CD4-positive, alpha-beta T cell (primary cell): ENCODE measurements at regions not wholly inside any gene's neighbourhood (a gene's known extent, or its start where the extent isn't known, plus 50 kb on each side); places are given as distances from the start of the nearest gene placed in this dataset.

Experiments
- ATAC-seq: fragments of 200-7000 bp; cut with Tn5 transposase; one replicate; pipeline ENCODE4 v1.10.0; 2022; ENCODE audit warnings: mild to moderate bottlenecking; ENCODE audit not compliant: poor library complexity
- CTCF ChIA-PET: fragments of 350-600 bp; sonication (Branson Sonifier 250); formaldehyde crosslinking; loops from one replicate; lab custom pipeline; 2021; ENCODE audit warnings: antibody characterized with exemption, inconsistent platforms; lab: Charles Lee
- POLR2A ChIA-PET: fragments of 350-600 bp; sonication (Branson Sonifier 250); formaldehyde crosslinking; loops from one replicate; lab custom pipeline; 2021; ENCODE audit warnings: antibody characterized with exemption, inconsistent platforms; lab: Charles Lee
- DNase-seq, 14 experiments: peaks; one replicate each; pipeline ENCODE4 v3.0.0-alpha.2; 2013 to 2020; ENCODE audit warnings: mixed read lengths in 2 of 14
- H3K27ac ChIP-seq, 2 donors: one replicate each; pipeline versions ENCODE4 v1.5.1 to v1.7.0; 2013; ENCODE audit warnings: low read length in 2 of 2, low read depth in 1 of 2, mild to moderate bottlenecking in 1 of 2
- H3K27me3 ChIP-seq, 2 experiments: 1 replicate in 1 of 2; 2 replicates in 1 of 2; pipeline versions ENCODE4 v1.6.1 to v1.7.0; 2013; ENCODE audit warnings: low read length in 2 of 2, control low read depth in 1 of 2, mild to moderate bottlenecking in 1 of 2, moderate library complexity in 1 of 2; ENCODE audit not compliant: insufficient read depth in 2 of 2, control insufficient read depth in 1 of 2
- H3K36me3 ChIP-seq: one replicate; pipeline ENCODE4 v1.6.1; 2013; ENCODE audit warnings: low read length, control low read depth; ENCODE audit not compliant: insufficient read depth
- H3K4me1 ChIP-seq: one replicate; pipeline ENCODE4 v1.6.1; 2013; ENCODE audit warnings: low read length, control low read depth; ENCODE audit not compliant: insufficient read depth
- H3K4me3 ChIP-seq: one replicate; pipeline ENCODE4 v1.5.1; 2013; ENCODE audit warnings: mild to moderate bottlenecking, low read length, moderate library complexity
- H3K9me3 ChIP-seq, 2 experiments: 1 replicate in 1 of 2; 2 replicates in 1 of 2; pipeline versions ENCODE4 v1.6.1 to v1.7.0; 2013; ENCODE audit warnings: low read length in 2 of 2, mild to moderate bottlenecking in 2 of 2, control low read depth in 1 of 2, moderate library complexity in 1 of 2; ENCODE audit not compliant: control insufficient read depth in 1 of 2, insufficient read depth in 1 of 2
- H3K27ac Mint-ChIP-seq: one replicate; pipeline ENCODE4 v1.8.0; 2020; ENCODE audit warnings: mixed read lengths
- H3K27me3 Mint-ChIP-seq: one replicate; pipeline ENCODE4 v1.8.0; 2021; ENCODE audit warnings: mixed read lengths
- H3K36me3 Mint-ChIP-seq: one replicate; pipeline ENCODE4 v1.8.0; 2021; ENCODE audit warnings: low read depth, mixed read lengths
- H3K4me1 Mint-ChIP-seq: one replicate; pipeline ENCODE4 v1.8.0; 2021; ENCODE audit warnings: low read depth, mixed read lengths
- H3K4me3 Mint-ChIP-seq: one replicate; pipeline ENCODE4 v1.8.0; 2020; ENCODE audit warnings: mild to moderate bottlenecking, mixed read lengths
- H3K9me3 Mint-ChIP-seq: one replicate; pipeline ENCODE4 v1.8.0; 2020; ENCODE audit warnings: mixed read lengths
- intact Hi-C, 2 experiments: fragments of 100-400 bp; cut with DNase I in 1 of 2; cut with micrococcal nuclease in 1 of 2; formaldehyde crosslinking; loops; one replicate each; pipeline versions ENCODE4 v1.15.1 to v1.9.0; 2023 to 2025; cut with DNase I, micrococcal nuclease
- TF ChIP-seq, protein P1 (sequence below): fragments of 200-600 bp; IDR thresholded peaks from one replicate; pipeline ENCODE4 v1.8.0; 2022; ENCODE audit warnings: antibody characterized with exemption, mild to moderate bottlenecking

DNA sequence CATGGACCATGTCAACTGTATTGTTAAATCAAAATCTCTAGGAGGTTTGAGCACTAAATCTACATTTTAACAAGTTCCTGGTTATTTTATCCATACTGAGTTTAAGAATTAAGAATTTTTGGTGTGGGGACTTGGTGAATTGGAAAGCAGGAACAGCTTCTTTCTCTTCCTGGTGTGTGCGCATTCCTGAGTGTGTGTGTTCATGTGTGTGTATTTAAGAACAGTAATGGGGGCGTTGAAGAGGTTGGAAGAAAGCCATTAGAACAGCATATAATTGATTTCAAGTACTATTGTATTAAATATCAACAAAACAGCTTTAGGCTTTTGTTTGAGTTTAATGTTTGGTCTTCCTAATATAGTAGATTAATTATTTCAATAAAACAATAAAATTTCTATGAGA is 801.3 kb upstream of the ID2 start:
- POLR2A ChIA-PET, result interaction anchor here (1.1 kb wide), 1 partner anchor 11 kb away, joined by 5 read pairs; no protein-coding TSS in a partner anchor
- Mint-ChIP-seq H3K9me3 (no peaks in the 10 kb centered on the region), H3K27me3 (no peaks in the 10 kb centered on the region), H3K4me3 (no peak overlapping the region), H3K27ac (no peak overlapping the region), H3K36me3 (no peaks in the 10 kb centered on the region), H3K4me1 (no peaks in the 10 kb centered on the region)
- H3K4me3 ChIP-seq, result no peak overlapping the region
- no peaks in the 10 kb centered on the region for H3K4me1 ChIP-seq
- H3K27me3 ChIP-seq, result no peaks in the 10 kb centered on the region
- H3K36me3 ChIP-seq, result no peaks in the 10 kb centered on the region
- no peak overlapping the region for H3K27ac ChIP-seq
- ATAC-seq (no peak), DNase-seq (no peak)
- intact Hi-C loops, result no loop called here
- TF ChIP-seq, protein P1, sequence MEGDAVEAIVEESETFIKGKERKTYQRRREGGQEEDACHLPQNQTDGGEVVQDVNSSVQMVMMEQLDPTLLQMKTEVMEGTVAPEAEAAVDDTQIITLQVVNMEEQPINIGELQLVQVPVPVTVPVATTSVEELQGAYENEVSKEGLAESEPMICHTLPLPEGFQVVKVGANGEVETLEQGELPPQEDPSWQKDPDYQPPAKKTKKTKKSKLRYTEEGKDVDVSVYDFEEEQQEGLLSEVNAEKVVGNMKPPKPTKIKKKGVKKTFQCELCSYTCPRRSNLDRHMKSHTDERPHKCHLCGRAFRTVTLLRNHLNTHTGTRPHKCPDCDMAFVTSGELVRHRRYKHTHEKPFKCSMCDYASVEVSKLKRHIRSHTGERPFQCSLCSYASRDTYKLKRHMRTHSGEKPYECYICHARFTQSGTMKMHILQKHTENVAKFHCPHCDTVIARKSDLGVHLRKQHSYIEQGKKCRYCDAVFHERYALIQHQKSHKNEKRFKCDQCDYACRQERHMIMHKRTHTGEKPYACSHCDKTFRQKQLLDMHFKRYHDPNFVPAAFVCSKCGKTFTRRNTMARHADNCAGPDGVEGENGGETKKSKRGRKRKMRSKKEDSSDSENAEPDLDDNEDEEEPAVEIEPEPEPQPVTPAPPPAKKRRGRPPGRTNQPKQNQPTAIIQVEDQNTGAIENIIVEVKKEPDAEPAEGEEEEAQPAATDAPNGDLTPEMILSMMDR, result no peak
- H3K9me3 ChIP-seq, result no peaks in the 10 kb centered on the region
- CTCF ChIA-PET, result no interaction called here

GRCh38 chr2:7881063-7881462 is 800.8 kb upstream of the ID2 start:
- H3K27ac ChIP-seq, result no peak overlapping the region
- H3K4me1 ChIP-seq, result no peaks in the 10 kb centered on the region
- ATAC-seq, result no peak
- ChIA-PET CTCF (no interaction called here), POLR2A (interaction anchor here (0.5 kb wide), 1 partner anchor 57 kb away, joined by 3 read pairs; no protein-coding TSS in a partner anchor)
- Mint-ChIP-seq H3K36me3 (no peaks in the 10 kb centered on the region), H3K27ac (no peak overlapping the region), H3K27me3 (no peaks in the 10 kb centered on the region), H3K4me3 (no peak overlapping the region), H3K4me1 (no peaks in the 10 kb centered on the region), H3K9me3 (no peaks in the 10 kb centered on the region)
- intact Hi-C loops, result no loop called here
- no peaks in the 10 kb centered on the region for H3K9me3 ChIP-seq
- H3K4me3 ChIP-seq, result no peak overlapping the region
- no peak for DNase-seq
- no peaks in the 10 kb centered on the region for H3K36me3 ChIP-seq
- no peaks in the 10 kb centered on the region for H3K27me3 ChIP-seq
- TF ChIP-seq, protein P1, result no peak

GRCh38 chr2:7881466-7881865 is 800.4 kb upstream of the ID2 start:
- no peaks in the 10 kb centered on the region for H3K27me3 Mint-ChIP-seq
- no peaks in the 10 kb centered on the region for H3K4me1 Mint-ChIP-seq
- Histone ChIP-seq H3K9me3 (no peaks in the 10 kb centered on the region), H3K4me3 (no peak overlapping the region), H3K4me1 (no peaks in the 10 kb centered on the region), H3K36me3 (no peaks in the 10 kb centered on the region), H3K27ac (no peak overlapping the region), H3K27me3 (no peaks in the 10 kb centered on the region)
- ATAC-seq, result no peak
- POLR2A ChIA-PET, result interaction anchor here (0.5 kb wide), 1 partner anchor 58 kb away, joined by 3 read pairs; no protein-coding TSS in a partner anchor
- CTCF ChIA-PET, result no interaction called here
- H3K36me3 Mint-ChIP-seq, result no peaks in the 10 kb centered on the region
- no peaks in the 10 kb centered on the region for H3K9me3 Mint-ChIP-seq
- H3K4me3 Mint-ChIP-seq, result no peak overlapping the region
- DNase-seq, result no peak
- TF ChIP-seq, protein P1, result no peak
- no peak overlapping the region for H3K27ac Mint-ChIP-seq
- intact Hi-C loops, result no loop called here
